Hepatocyte (in vitro differentiated cells): ENCODE measurements at regions not wholly inside any gene's neighbourhood (a gene's known extent, or its start where the extent isn't known, plus 50 kb on each side); places are given as distances from the start of the nearest gene placed in this dataset.
"Not testable (repeated sequence)": the region's sequence is repeated elsewhere in the genome, so short reads cannot be mapped to it uniquely, and the experiment has no call there.

Experiments
- DNase-seq: peaks from one replicate; pipeline ENCODE4 v3.0.0-alpha.2; 2016; ENCODE audit warnings: low spot score
- H2AFZ ChIP-seq: fragments of 200-600 bp; sonication (generic); 2 replicates; pipeline ENCODE4 v1.6.0; 2016; ENCODE audit warnings: antibody characterized with exemption, mild to moderate bottlenecking
- H3K27ac ChIP-seq: fragments of 200-600 bp; sonication (generic); 2 replicates; pipeline ENCODE4 v1.5.1; 2016; ENCODE audit warnings: mild to moderate bottlenecking
- H3K27me3 ChIP-seq: fragments of 200-600 bp; sonication (generic); 2 replicates; pipeline ENCODE4 v1.6.1; 2016
- H3K36me3 ChIP-seq: fragments of 200-600 bp; sonication (generic); replicated peaks from 2 replicates; pipeline ENCODE4 v1.5.1; 2016; ENCODE audit warnings: low read depth; ENCODE audit not compliant: insufficient read depth
- H3K4me1 ChIP-seq: fragments of 200-600 bp; sonication (generic); 2 replicates; pipeline ENCODE4 v1.5.1; 2016; ENCODE audit warnings: mild to moderate bottlenecking, moderate library complexity; ENCODE audit not compliant: insufficient read depth
- H3K4me2 ChIP-seq: fragments of 200-600 bp; sonication (generic); 2 replicates; pipeline ENCODE4 v1.6.0; 2016
- H3K4me3 ChIP-seq: fragments of 200-600 bp; sonication (generic); 2 replicates; pipeline ENCODE4 v1.5.1; 2016; ENCODE audit warnings: mild to moderate bottlenecking
- H3K79me2 ChIP-seq: fragments of 200-600 bp; sonication (generic); 2 replicates; pipeline ENCODE4 v1.6.0; 2017; ENCODE audit warnings: mild to moderate bottlenecking
- H3K9me2 ChIP-seq: fragments of 200-600 bp; sonication (generic); replicated peaks from 2 replicates; pipeline ENCODE4 v1.6.0; 2017; ENCODE audit warnings: mild to moderate bottlenecking; ENCODE audit not compliant: insufficient read depth
- H3K9me3 ChIP-seq: fragments of 200-600 bp; sonication (generic); 2 replicates; pipeline ENCODE4 v1.5.1; 2016; ENCODE audit warnings: low read depth, mild to moderate bottlenecking
- H4K20me1 ChIP-seq: fragments of 200-600 bp; sonication (generic); 2 replicates; pipeline ENCODE4 v1.6.0; 2016; ENCODE audit warnings: mild to moderate bottlenecking; ENCODE audit not compliant: insufficient read depth, poor library complexity, severe bottlenecking
- EZH2 ChIP-seq: fragments of 200-600 bp; sonication (generic); IDR thresholded peaks from 2 replicates; pipeline ENCODE4 v1.6.1; 2016; ENCODE audit warnings: antibody characterized with exemption, mild to moderate bottlenecking, borderline replicate concordance
- EZH2phosphoT487 ChIP-seq: fragments of 200-600 bp; sonication (generic); IDR thresholded peaks from one replicate; pipeline ENCODE4 v1.6.1; 2018; ENCODE audit warnings: antibody characterized with exemption, mild to moderate bottlenecking, low read depth, moderate library complexity; ENCODE audit not compliant: unreplicated experiment, severe bottlenecking
- WGBS: methylation state at CpG from one replicate; pipeline ENCODE4 v1.1.6; 2016; ENCODE audit warnings: low lambda C conversion rate; ENCODE audit errors: missing lambda C conversion rate; 5-methylcytosine and 5-hydroxymethylcytosine counted together
- TF ChIP-seq, protein P1 (sequence below): fragments of 200-600 bp; sonication (generic); IDR thresholded peaks from 2 replicates; pipeline ENCODE4 v1.5.1; 2016; ENCODE audit warnings: antibody characterized with exemption, mild to moderate bottlenecking; ENCODE audit not compliant: poor library complexity

DNA sequence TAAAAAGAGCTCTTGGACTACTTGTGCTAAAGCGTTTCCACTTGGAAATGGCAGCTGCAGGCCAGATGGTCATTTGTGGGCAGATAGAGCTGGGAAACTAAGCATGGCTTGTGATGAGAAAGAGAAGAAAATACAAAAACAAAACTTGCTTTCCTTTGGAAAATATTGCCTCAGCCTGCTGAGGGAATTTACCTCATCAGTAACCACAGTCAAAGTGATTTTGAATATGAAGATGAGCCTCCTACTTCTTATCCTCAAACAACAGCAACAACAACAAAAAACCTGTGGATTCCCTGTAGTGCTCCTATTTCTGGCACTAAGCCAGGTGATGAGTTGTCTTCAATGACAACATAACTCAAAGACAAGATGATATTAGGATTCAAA is 62.7 kb upstream of the FIBIN start:
- no peaks in the 10 kb centered on the region for H3K4me1 ChIP-seq
- H3K9me2 ChIP-seq, result no peaks in the 10 kb centered on the region
- no peaks in the 10 kb centered on the region for H4K20me1 ChIP-seq
- WGBS, result 70% methylated on average over 1 of the region's 1 CpG
- no peaks in the 10 kb centered on the region for H3K79me2 ChIP-seq
- TF ChIP-seq, protein P1, sequence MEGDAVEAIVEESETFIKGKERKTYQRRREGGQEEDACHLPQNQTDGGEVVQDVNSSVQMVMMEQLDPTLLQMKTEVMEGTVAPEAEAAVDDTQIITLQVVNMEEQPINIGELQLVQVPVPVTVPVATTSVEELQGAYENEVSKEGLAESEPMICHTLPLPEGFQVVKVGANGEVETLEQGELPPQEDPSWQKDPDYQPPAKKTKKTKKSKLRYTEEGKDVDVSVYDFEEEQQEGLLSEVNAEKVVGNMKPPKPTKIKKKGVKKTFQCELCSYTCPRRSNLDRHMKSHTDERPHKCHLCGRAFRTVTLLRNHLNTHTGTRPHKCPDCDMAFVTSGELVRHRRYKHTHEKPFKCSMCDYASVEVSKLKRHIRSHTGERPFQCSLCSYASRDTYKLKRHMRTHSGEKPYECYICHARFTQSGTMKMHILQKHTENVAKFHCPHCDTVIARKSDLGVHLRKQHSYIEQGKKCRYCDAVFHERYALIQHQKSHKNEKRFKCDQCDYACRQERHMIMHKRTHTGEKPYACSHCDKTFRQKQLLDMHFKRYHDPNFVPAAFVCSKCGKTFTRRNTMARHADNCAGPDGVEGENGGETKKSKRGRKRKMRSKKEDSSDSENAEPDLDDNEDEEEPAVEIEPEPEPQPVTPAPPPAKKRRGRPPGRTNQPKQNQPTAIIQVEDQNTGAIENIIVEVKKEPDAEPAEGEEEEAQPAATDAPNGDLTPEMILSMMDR, result no peak
- TF ChIP-seq EZH2phosphoT487 (no peak), EZH2 (no peak)
- H3K4me3 ChIP-seq, result no peak overlapping the region
- H3K27ac ChIP-seq, result peak overlapping the region; percentile 12
- no peaks in the 10 kb centered on the region for H3K36me3 ChIP-seq
- DNase-seq, result no peak
- no peak overlapping the region for H3K4me2 ChIP-seq
- no peaks in the 10 kb centered on the region for H3K9me3 ChIP-seq
- no peak overlapping the region for H2AFZ ChIP-seq
- no peaks in the 10 kb centered on the region for H3K27me3 ChIP-seq

DNA sequence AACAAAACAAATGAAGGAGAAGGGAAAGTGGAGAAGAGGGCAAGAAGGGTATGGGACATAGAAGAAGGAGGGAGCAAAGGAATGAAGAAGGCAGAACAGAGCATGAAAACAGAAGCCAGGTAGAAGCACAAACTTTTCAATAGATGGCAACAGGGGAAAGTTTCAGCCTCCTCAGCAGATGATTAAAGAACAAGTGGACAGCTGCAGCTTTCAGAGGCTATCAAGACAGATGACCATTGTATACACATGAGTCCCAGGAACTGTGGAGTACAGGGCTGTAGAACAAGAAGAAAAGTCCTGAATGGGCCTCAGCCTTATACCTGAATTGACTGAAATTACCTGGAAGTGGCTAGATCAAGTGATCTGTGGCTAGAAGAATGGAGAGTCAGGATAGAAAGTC is 62.0 kb upstream of the FIBIN start:
- Histone ChIP-seq H4K20me1 (no peaks in the 10 kb centered on the region), H3K79me2 (no peaks in the 10 kb centered on the region), H3K9me2 (no peaks in the 10 kb centered on the region), H3K4me3 (no peak overlapping the region), H3K9me3 (no peaks in the 10 kb centered on the region), H2AFZ (no peak overlapping the region), H3K36me3 (no peaks in the 10 kb centered on the region), H3K27ac (no peak overlapping the region), H3K4me1 (no peaks in the 10 kb centered on the region), H3K27me3 (no peaks in the 10 kb centered on the region), H3K4me2 (no peak overlapping the region)
- no peak for DNase-seq
- TF ChIP-seq, protein P1, result no peak
- TF ChIP-seq EZH2phosphoT487 (no peak), EZH2 (no peak)

DNA sequence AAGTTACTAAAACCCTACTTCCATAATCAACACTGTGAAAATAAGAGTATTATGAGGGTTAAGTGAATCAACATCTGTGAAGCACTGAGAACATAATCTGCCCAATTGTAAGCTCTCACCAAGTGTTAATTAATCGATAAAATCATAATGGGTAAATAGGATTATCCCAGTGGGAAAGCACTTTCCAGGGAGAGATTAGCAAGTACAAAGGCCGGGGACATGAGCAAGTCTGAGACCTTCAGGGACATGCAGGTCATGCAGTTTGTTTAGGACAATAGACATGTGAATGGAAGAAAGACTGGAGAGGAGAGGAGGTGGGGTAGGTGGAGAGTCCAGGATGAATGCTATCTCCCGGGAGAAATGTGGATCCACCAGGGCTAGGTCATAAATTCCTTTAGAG is 57.8 kb upstream of the FIBIN start:
- H2AFZ ChIP-seq, result no peak overlapping the region
- TF ChIP-seq EZH2 (no peak), EZH2phosphoT487 (no peak)
- TF ChIP-seq, protein P1, result no peak
- H3K36me3 ChIP-seq, result no peaks in the 10 kb centered on the region
- no peak overlapping the region for H3K4me2 ChIP-seq
- H3K9me2 ChIP-seq, result no peaks in the 10 kb centered on the region
- H3K27ac ChIP-seq, result no peak overlapping the region
- DNase-seq, result no peak
- no peaks in the 10 kb centered on the region for H3K4me1 ChIP-seq
- no peak overlapping the region for H3K4me3 ChIP-seq
- 33% methylated on average over 3 of the region's 3 CpGs for WGBS
- no peaks in the 10 kb centered on the region for H3K9me3 ChIP-seq
- H4K20me1 ChIP-seq, result no peaks in the 10 kb centered on the region
- H3K79me2 ChIP-seq, result no peaks in the 10 kb centered on the region
- no peaks in the 10 kb centered on the region for H3K27me3 ChIP-seq

DNA sequence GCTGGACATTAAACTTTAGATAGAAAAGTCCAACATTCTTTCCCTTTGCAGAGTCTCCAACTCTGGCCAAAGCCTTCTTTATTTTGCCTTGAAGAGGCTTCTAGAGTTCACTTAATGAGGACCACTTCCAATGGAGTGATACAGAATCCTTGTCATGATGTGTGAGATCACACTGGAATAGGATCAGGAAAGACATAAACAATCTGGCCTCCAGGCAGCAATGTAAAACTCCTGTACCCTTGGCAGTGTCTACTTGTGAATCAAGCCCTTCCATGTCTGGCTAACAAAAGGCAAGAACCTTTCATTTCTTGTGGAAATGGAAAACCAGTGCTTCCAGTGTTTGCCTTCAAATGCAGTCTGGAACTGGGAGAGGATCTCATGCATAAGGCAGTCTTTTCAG is 56.5 kb upstream of the FIBIN start:
- Histone ChIP-seq H3K4me2 (no peak overlapping the region), H3K4me3 (no peak overlapping the region), H3K27me3 (no peaks in the 10 kb centered on the region), H3K9me3 (no peaks in the 10 kb centered on the region), H3K27ac (no peak overlapping the region), H3K79me2 (no peaks in the 10 kb centered on the region), H2AFZ (no peak overlapping the region), H4K20me1 (no peaks in the 10 kb centered on the region), H3K36me3 (no peaks in the 10 kb centered on the region), H3K9me2 (no peaks in the 10 kb centered on the region), H3K4me1 (no peaks in the 10 kb centered on the region)
- DNase-seq, result no peak
- TF ChIP-seq EZH2phosphoT487 (no peak), EZH2 (no peak)
- TF ChIP-seq, protein P1, result no peak

DNA sequence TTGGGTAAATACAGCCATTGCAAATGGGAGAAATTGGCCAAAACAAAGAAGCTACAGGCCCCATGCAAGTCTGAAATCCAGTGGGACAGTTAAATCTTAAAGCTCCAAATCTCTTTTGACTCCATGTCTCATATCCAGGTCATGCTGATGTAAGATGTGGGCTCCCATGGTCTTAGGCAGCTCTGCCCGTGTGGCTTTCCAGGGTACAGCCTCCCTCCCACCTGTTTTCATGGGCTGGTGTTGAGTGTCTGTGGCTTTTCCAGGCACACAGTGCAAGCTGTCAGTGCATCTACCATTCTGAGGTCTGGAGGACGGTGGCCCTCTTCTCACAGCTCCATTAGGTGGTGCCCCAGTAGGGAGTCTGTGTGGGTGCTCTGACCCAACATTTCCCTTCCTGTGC is 53.4 kb upstream of the FIBIN start:
- H3K27ac ChIP-seq, H2AFZ ChIP-seq, H3K9me3 ChIP-seq, H3K36me3 ChIP-seq, H3K79me2 ChIP-seq, H3K4me2 ChIP-seq, DNase-seq, H3K4me3 ChIP-seq, H3K9me2 ChIP-seq, H3K27me3 ChIP-seq, H4K20me1 ChIP-seq, H3K4me1 ChIP-seq: not testable (repeated sequence)
- WGBS, result 89% methylated on average over 2 of the region's 2 CpGs
